Activated CD4-positive, alpha-beta T cell treated with anti-CD3 and anti-CD28 coated beads for 4 hours (primary cell): ENCODE measurements at regions not wholly inside any gene's neighbourhood (a gene's known extent, or its start where the extent isn't known, plus 50 kb on each side); places are given as distances from the start of the nearest gene placed in this dataset.

Experiments
- DNase-seq, 2 donors: peaks; one replicate each; pipeline ENCODE4 v3.0.0-alpha.2; 2020

GRCh38 chr1:4017636-4018365, 117.7 kb upstream of the C1orf174 start:
- DNase-seq = no peak

GRCh38 chr1:4018466-4019146, 118.5 kb upstream of the C1orf174 start:
- DNase-seq = no peak

- no peak for DNase-seq
These were observed 119.1 kb upstream of the C1orf174 start for GRCh38 chr1:4019147-4019521.

- no peak for DNase-seq
These were observed 119.7 kb upstream of the C1orf174 start for GRCh38 chr1:4019606-4020331.

GRCh38 chr1:4020449-4020848, 120.4 kb upstream of the C1orf174 start:
- no peak for DNase-seq

GRCh38 chr1:4021136-4021973, 121.3 kb upstream of the C1orf174 start:
- DNase-seq = no peak

GRCh38 chr1:4021974-4022268, 121.8 kb upstream of the C1orf174 start:
- no peak for DNase-seq

GRCh38 chr1:4022715-4023114, 122.6 kb upstream of the C1orf174 start:
- DNase-seq = no peak

GRCh38 chr1:4023678-4024077, 123.6 kb upstream of the C1orf174 start:
- no peak for DNase-seq

- DNase-seq = no peak
These were observed 124.7 kb upstream of the C1orf174 start for GRCh38 chr1:4024811-4025210.

- no peak for DNase-seq
These were observed 125.7 kb upstream of the C1orf174 start for GRCh38 chr1:4025752-4026151.

- DNase-seq = no peak
These were observed 126.9 kb upstream of the C1orf174 start for GRCh38 chr1:4027008-4027407.

GRCh38 chr1:4027492-4028138, 127.5 kb upstream of the C1orf174 start:
- DNase-seq = no peak

- DNase-seq = no peak
These were observed 128.0 kb upstream of the C1orf174 start for GRCh38 chr1:4028139-4028501.

GRCh38 chr1:4029376-4029775, 129.3 kb upstream of the C1orf174 start:
- no peak for DNase-seq

- DNase-seq = no peak
These were observed 132.5 kb upstream of the C1orf174 start for GRCh38 chr1:4032571-4032970.

GRCh38 chr1:4033129-4033676, 133.1 kb upstream of the C1orf174 start:
- no peak for DNase-seq

- no peak for DNase-seq
These were observed 133.6 kb upstream of the C1orf174 start for GRCh38 chr1:4033713-4034112.

- no peak for DNase-seq
These were observed 134.3 kb upstream of the C1orf174 start for GRCh38 chr1:4034318-4034887.

GRCh38 chr1:4044967-4045366, 144.9 kb upstream of the C1orf174 start:
- no peak for DNase-seq

- DNase-seq = no peak
These were observed 145.4 kb upstream of the C1orf174 start for GRCh38 chr1:4045397-4046010.
